HepG2 (cell line): ENCODE measurements at regions not wholly inside any gene's neighbourhood (a gene's known extent, or its start where the extent isn't known, plus 50 kb on each side); places are given as distances from the start of the nearest gene placed in this dataset.

Experiments
- ATAC-seq: fragments of 200-7000 bp; cut with Tn5 transposase; 3 replicates; pipeline ENCODE4 v1.9.1; 2020; ENCODE audit warnings: mild to moderate bottlenecking, moderate library complexity
- BruUV-seq: library from RNA; stranded (reverse); fragments of 400-500 nt; replicated peaks from 2 replicates; lab custom pipeline; 2021; lab: Mats Ljungman, UMichigan
- CTCF ChIA-PET: fragments of 300-600 bp; formaldehyde crosslinking; extraction: SDS; loops from one replicate; lab custom pipeline; 2021; ENCODE audit warnings: low total read pairs, inconsistent platforms, low intra/inter-chr PET ratio; lab: Yijun Ruan, JAX
- POLR2A ChIA-PET: fragments of 350-600 bp; sonication (Branson Sonifier 250); formaldehyde crosslinking; loops from one replicate; lab custom pipeline; 2020; ENCODE audit warnings: antibody characterized with exemption, inconsistent platforms; lab: Yijun Ruan, JAX
- DNase-seq: peaks from one replicate; pipeline ENCODE4 v3.0.0-alpha.2; 2015; ENCODE audit warnings: low spot score
- FAIRE-seq: peaks from 3 replicates; lab custom pipeline; 2011; peaks lifted over from hg19 to GRCh38; lab: Jason Lieb, UNC
- H2AFZ ChIP-seq: one replicate; pipeline ENCODE4 v1.6.1; 2011; ENCODE audit warnings: low read length, inconsistent platforms
- H3K27ac ChIP-seq: fragments of 300-600 bp; 3 replicates; pipeline ENCODE4 v1.8.0; 2011; ENCODE audit warnings: mixed run types, mild to moderate bottlenecking, mixed read lengths, low read length, inconsistent platforms; ENCODE audit not compliant: insufficient read depth; ENCODE audit errors: extremely low read length
- H3K27me3 ChIP-seq, 2 experiments: fragments of 200-600 bp in 1 of 2; 2 replicates in 1 of 2; 3 replicates in 1 of 2; pipeline versions ENCODE4 v1.6.0 to v1.8.0; 2011; ENCODE audit warnings: low read length in 2 of 2, mild to moderate bottlenecking in 2 of 2, moderate library complexity in 2 of 2, inconsistent platforms in 1 of 2; ENCODE audit not compliant: insufficient read depth in 2 of 2, control insufficient read depth in 1 of 2
- H3K36me3 ChIP-seq, 2 experiments: fragments of 200-600 bp in 1 of 2; replicated peaks in 1 of 2; 2 replicates in 1 of 2; 3 replicates in 1 of 2; pipeline versions ENCODE4 v1.5.1 to v1.8.0; 2011; ENCODE audit warnings: low read length in 2 of 2, inconsistent platforms in 1 of 2; ENCODE audit not compliant: insufficient read depth in 2 of 2, control insufficient read depth in 1 of 2
- H3K4me1 ChIP-seq: 2 replicates; pipeline ENCODE4 v1.5.1; 2012; ENCODE audit warnings: low read length, inconsistent platforms; ENCODE audit not compliant: insufficient read depth
- H3K4me2 ChIP-seq: 2 replicates; pipeline ENCODE4 v1.6.0; 2011; ENCODE audit warnings: low read depth, low read length, inconsistent platforms
- H3K4me3 ChIP-seq, 3 experiments: fragments of 200-600 bp in 1 of 3; sonication (generic), shearing (Covaris generic) in 1 of 3; replicated peaks in 1 of 3; 2 replicates each; pipeline ENCODE4 v1.5.1; 2011 to 2016; ENCODE audit warnings: low read length in 3 of 3, inconsistent platforms in 2 of 3, low read depth in 2 of 3, mild to moderate bottlenecking in 2 of 3, control low read depth in 1 of 3, mixed read lengths in 1 of 3; ENCODE audit not compliant: insufficient read depth in 1 of 3
- H3K79me2 ChIP-seq: one replicate; pipeline ENCODE4 v1.6.1; 2011; ENCODE audit warnings: low read length, inconsistent platforms; ENCODE audit not compliant: insufficient read depth
- H3K9ac ChIP-seq: 2 replicates; pipeline ENCODE4 v1.6.0; 2011; ENCODE audit warnings: mild to moderate bottlenecking, low read depth, low read length, inconsistent platforms; ENCODE audit not compliant: insufficient read depth
- H3K9me3 ChIP-seq: 2 replicates; pipeline ENCODE4 v1.5.1; 2012; ENCODE audit warnings: mild to moderate bottlenecking, low read length
- H4K20me1 ChIP-seq: 2 replicates; pipeline ENCODE4 v1.6.0; 2011; ENCODE audit warnings: inconsistent platforms, mild to moderate bottlenecking, low read length, moderate library complexity; ENCODE audit not compliant: insufficient read depth
- AGO1 ChIP-seq: fragments of 200-400 bp; formaldehyde crosslinking; IDR thresholded peaks from 2 replicates; pipeline ENCODE4 v1.6.1; 2017; ENCODE audit warnings: mild to moderate bottlenecking, low read depth, low read length, moderate library complexity; ENCODE audit not compliant: poor library complexity, severe bottlenecking
- ARID5B ChIP-seq: IDR thresholded peaks from 2 replicates; pipeline ENCODE4 v1.4.0; 2020; ENCODE audit warnings: mild to moderate bottlenecking, missing genetic modification reagents
- FOXJ3 ChIP-seq: sonication (generic); formaldehyde crosslinking; IDR thresholded peaks from 2 replicates; pipeline ENCODE4 v1.4.0; 2020; ENCODE audit warnings: missing genetic modification reagents, mild to moderate bottlenecking, borderline replicate concordance
- GPN1 ChIP-seq: sonication (generic); formaldehyde crosslinking; IDR thresholded peaks from 2 replicates; pipeline ENCODE4 v1.5.1; 2020; ENCODE audit warnings: missing genetic modification reagents, borderline replicate concordance
- GTF3A ChIP-seq: sonication (generic); formaldehyde crosslinking; conservative IDR thresholded peaks from 2 replicates; pipeline ENCODE4 v1.4.0; 2020; ENCODE audit warnings: mild to moderate bottlenecking, missing genetic modification reagents
- NFIB ChIP-seq: sonication (generic); formaldehyde crosslinking; IDR thresholded peaks from 2 replicates; pipeline ENCODE4 v1.9.0; 2021; ENCODE audit warnings: missing genetic modification reagents, mild to moderate bottlenecking, borderline replicate concordance
- NR3C1 ChIP-seq: sonication (generic); formaldehyde crosslinking; IDR thresholded peaks from 2 replicates; pipeline ENCODE4 v1.4.0; 2020; ENCODE audit warnings: missing genetic modification reagents
- RNF2 ChIP-seq: fragments of 450-650 bp; conservative IDR thresholded peaks from 2 replicates; pipeline ENCODE4 v1.6.1; 2016; ENCODE audit warnings: low read depth
- ZBED4 ChIP-seq: sonication (generic); formaldehyde crosslinking; IDR thresholded peaks from 2 replicates; pipeline ENCODE4 v1.4.0; 2020; ENCODE audit warnings: missing genetic modification reagents, borderline replicate concordance
- ZNF124 ChIP-seq: sonication (generic); formaldehyde crosslinking; IDR thresholded peaks from 2 replicates; pipeline ENCODE4 v1.4.0; 2020; ENCODE audit warnings: missing genetic modification reagents
- ZZZ3 ChIP-seq: sonication (generic); formaldehyde crosslinking; IDR thresholded peaks from 2 replicates; pipeline ENCODE4 v1.4.0; 2020; ENCODE audit warnings: missing genetic modification reagents, mild to moderate bottlenecking, borderline replicate concordance
- WGBS: methylation state at CpG from one replicate; pipeline ENCODE4 v1.1.6; 2017; ENCODE audit warnings: low lambda C conversion rate; 5-methylcytosine and 5-hydroxymethylcytosine counted together
- in situ Hi-C: cut with HindIII; loops from 2 replicates; pipeline ENCODE4 v1.10.0; 2017; ENCODE audit warnings: low pct_unique_long_range_greater_than_20kb; ENCODE audit not compliant: extremely low pct_ligation_motif_present
- intact Hi-C: fragments of 100-400 bp; cut with micrococcal nuclease; formaldehyde crosslinking; loops from one replicate; pipeline ENCODE4 v1.10.0; 2022; ENCODE audit not compliant: unreplicated experiment
- TF ChIP-seq, protein P1 (sequence below): sonication (generic); formaldehyde crosslinking; IDR thresholded peaks from 2 replicates; pipeline ENCODE4 v1.4.0; 2020; ENCODE audit warnings: missing genetic modification reagents

GRCh38 chr4:152223600-152223999 lies 312.3 kb downstream of the FBXW7 start (continued):
- TF ChIP-seq, protein P1, sequence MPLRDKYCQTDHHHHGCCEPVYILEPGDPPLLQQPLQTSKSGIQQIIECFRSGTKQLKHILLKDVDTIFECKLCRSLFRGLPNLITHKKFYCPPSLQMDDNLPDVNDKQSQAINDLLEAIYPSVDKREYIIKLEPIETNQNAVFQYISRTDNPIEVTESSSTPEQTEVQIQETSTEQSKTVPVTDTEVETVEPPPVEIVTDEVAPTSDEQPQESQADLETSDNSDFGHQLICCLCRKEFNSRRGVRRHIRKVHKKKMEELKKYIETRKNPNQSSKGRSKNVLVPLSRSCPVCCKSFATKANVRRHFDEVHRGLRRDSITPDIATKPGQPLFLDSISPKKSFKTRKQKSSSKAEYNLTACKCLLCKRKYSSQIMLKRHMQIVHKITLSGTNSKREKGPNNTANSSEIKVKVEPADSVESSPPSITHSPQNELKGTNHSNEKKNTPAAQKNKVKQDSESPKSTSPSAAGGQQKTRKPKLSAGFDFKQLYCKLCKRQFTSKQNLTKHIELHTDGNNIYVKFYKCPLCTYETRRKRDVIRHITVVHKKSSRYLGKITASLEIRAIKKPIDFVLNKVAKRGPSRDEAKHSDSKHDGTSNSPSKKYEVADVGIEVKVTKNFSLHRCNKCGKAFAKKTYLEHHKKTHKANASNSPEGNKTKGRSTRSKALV, result no peak
- TF ChIP-seq GTF3A (CRISPR knock-in tag) (no peak), GPN1 (CRISPR knock-in tag) (no peak), ZZZ3 (CRISPR knock-in tag) (no peak)

DNA sequence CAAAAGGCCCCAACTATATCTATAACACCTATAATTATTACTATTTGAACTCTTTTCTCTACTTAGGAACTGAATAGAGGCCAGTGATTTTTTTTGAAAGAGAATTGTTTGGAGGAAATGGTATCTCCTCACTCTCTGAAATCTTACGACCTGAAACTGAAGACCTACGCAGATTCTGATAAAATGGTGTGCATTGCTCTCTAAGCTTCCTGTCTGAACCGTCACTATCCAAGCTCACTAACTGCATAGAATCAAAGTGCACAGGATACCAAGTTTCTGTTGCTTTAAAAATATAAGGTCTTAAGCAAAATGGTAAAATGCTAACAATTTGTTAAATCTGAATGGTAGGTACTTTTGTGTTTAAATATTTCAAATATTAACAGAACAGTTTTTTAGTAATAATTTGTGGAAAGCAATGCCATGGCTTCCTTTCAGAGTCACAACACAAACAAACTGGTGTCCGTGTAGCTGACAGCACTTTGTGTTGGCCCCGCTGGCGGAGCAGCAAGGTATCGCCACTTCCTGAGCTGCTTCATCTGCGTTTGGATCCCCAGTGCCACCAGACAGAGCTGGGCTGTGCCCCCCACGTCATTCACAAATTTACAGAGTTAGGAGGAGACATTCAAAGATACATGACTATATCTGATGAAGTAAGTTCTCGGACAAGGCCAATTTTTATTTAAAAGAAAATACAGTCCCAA lies 313.9 kb downstream of the FBXW7 start:
- no TSS peak for BruUV-seq
- WGBS, result 57% methylated on average over 10 of the region's 10 CpGs
- DNase-seq (no peak), FAIRE-seq (no peak), ATAC-seq (no peak)
- H3K79me2 ChIP-seq, result no peaks in the 10 kb centered on the region
- intact Hi-C loops (no loop called here), in situ Hi-C loops (no loop called here)
- no peaks in the 10 kb centered on the region for H4K20me1 ChIP-seq
- H3K27ac ChIP-seq, result no peak overlapping the region
- H2AFZ ChIP-seq, result no peak overlapping the region
- no peak overlapping the region for H3K4me2 ChIP-seq
- H3K9me3 ChIP-seq, result no peaks in the 10 kb centered on the region
- POLR2A ChIA-PET, result no interaction called here
- no peak overlapping the region for H3K4me3 ChIP-seq
- 0 out of 5 replicates have a peak, but pooled peaks cover 0 to 3% of the 10 kb centered on the region in 2 experiments for H3K27me3 ChIP-seq
- H3K36me3 ChIP-seq, result no peaks in the 10 kb centered on the region
- H3K4me1 ChIP-seq, result no peaks in the 10 kb centered on the region
- CTCF ChIA-PET, result no interaction called here
- H3K9ac ChIP-seq, result no peak overlapping the region
- TF ChIP-seq RNF2 (no peak), ZNF124 (CRISPR knock-in tag) (no peak), FOXJ3 (no peak), ARID5B (CRISPR knock-in tag) (no peak), AGO1 (no peak), ZBED4 (no peak), NR3C1 (CRISPR knock-in tag) (no peak), NFIB (no peak)
